MM.1S (cell line): ENCODE measurements at regions not wholly inside any gene's neighbourhood (a gene's known extent, or its start where the extent isn't known, plus 50 kb on each side); places are given as distances from the start of the nearest gene placed in this dataset.

Experiments
- DNase-seq: peaks from one replicate; pipeline ENCODE4 v3.0.0-alpha.2; 2015
- H2AFZ ChIP-seq: fragments of 300-600 bp; sonication (generic); 2 replicates; pipeline ENCODE4 v1.6.0; 2016; ENCODE audit warnings: antibody characterized with exemption, low read length
- H3F3A ChIP-seq: fragments of 300-600 bp; sonication (generic); 2 replicates; pipeline ENCODE4 v1.6.1; 2016; ENCODE audit warnings: mild to moderate bottlenecking, antibody characterized with exemption, low read length, moderate library complexity, mixed read lengths; ENCODE audit not compliant: insufficient read depth
- H3K27ac ChIP-seq: fragments of 300-600 bp; sonication (generic); 2 replicates; pipeline ENCODE4 v1.5.1; 2016; ENCODE audit warnings: mild to moderate bottlenecking, low read length
- H3K27me3 ChIP-seq: fragments of 300-600 bp; sonication (generic); replicated peaks from 2 replicates; pipeline ENCODE4 v1.6.0; 2016; ENCODE audit warnings: low read length; ENCODE audit not compliant: insufficient read depth
- H3K36me3 ChIP-seq: fragments of 300-600 bp; sonication (generic); replicated peaks from 2 replicates; pipeline ENCODE4 v1.6.1; 2016; ENCODE audit warnings: mild to moderate bottlenecking, low read length, mixed read lengths; ENCODE audit not compliant: insufficient read depth
- H3K4me1 ChIP-seq: fragments of 300-600 bp; sonication (generic); 2 replicates; pipeline ENCODE4 v1.6.1; 2016; ENCODE audit warnings: low read length, mixed read lengths
- H3K4me2 ChIP-seq: fragments of 300-600 bp; sonication (generic); 2 replicates; pipeline ENCODE4 v1.6.0; 2016; ENCODE audit warnings: low read depth, low read length
- H3K4me3 ChIP-seq: fragments of 300-600 bp; sonication (generic); 2 replicates; pipeline ENCODE4 v1.5.1; 2016; ENCODE audit warnings: low read length, mixed read lengths
- H3K79me2 ChIP-seq: fragments of 300-600 bp; sonication (generic); 2 replicates; pipeline ENCODE4 v1.6.1; 2016; ENCODE audit warnings: mixed run types, low read length, mixed read lengths
- H3K9ac ChIP-seq: fragments of 300-600 bp; sonication (generic); 2 replicates; pipeline ENCODE4 v1.6.1; 2016; ENCODE audit warnings: low read length, mixed read lengths
- H3K9me2 ChIP-seq: fragments of 300-600 bp; sonication (generic); replicated peaks from 2 replicates; pipeline ENCODE4 v1.6.1; 2016; ENCODE audit warnings: mild to moderate bottlenecking, low read length, mixed read lengths; ENCODE audit not compliant: insufficient read depth
- H3K9me3 ChIP-seq: fragments of 300-600 bp; sonication (generic); replicated peaks from 2 replicates; pipeline ENCODE4 v1.6.1; 2016; ENCODE audit warnings: mild to moderate bottlenecking, low read length, mixed read lengths; ENCODE audit not compliant: insufficient read depth
- H4K20me1 ChIP-seq: fragments of 300-600 bp; sonication (generic); 2 replicates; pipeline ENCODE4 v1.6.1; 2016; ENCODE audit warnings: mild to moderate bottlenecking, low read length, moderate library complexity, mixed read lengths; ENCODE audit not compliant: insufficient read depth
- EZH2 ChIP-seq: fragments of 300-600 bp; sonication (generic); optimal IDR thresholded peaks from 2 replicates; pipeline ENCODE3; 2017; ENCODE audit warnings: low read depth, mild to moderate bottlenecking, antibody characterized with exemption, low read length, mixed read lengths
- EZH2phosphoT487 ChIP-seq: fragments of 300-600 bp; sonication (generic); IDR thresholded peaks from 2 replicates; pipeline ENCODE4 v1.6.1; 2018; ENCODE audit warnings: antibody characterized with exemption, low read length
- TF ChIP-seq, protein P1 (sequence below): fragments of 300-600 bp; sonication (generic); IDR thresholded peaks from 2 replicates; pipeline ENCODE4 v1.5.1; 2016; ENCODE audit warnings: antibody characterized with exemption, low read length, mixed read lengths

DNA sequence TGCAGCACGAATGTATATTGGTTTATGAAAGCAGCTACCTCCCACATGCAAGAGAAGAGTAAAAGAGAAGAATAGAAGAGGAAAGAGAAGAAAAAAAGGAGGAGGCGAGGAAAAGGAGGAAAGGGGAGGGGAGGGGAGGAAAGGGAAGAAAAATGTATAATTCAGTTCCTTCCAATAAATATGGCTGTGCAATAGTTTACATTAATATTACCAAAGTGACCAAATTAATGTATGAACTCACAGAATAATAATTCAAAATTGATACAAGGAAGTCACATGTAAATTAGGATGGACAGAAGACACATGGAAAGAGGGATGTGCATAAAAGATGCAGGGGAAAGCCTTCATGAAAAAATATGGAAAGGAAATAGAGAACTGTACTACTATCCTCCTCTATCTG is 172.5 kb downstream of the SLC38A4 start:
- Histone ChIP-seq H3K4me2 (no peak overlapping the region), H2AFZ (no peak overlapping the region), H3K36me3 (no peaks in the 10 kb centered on the region), H3K27ac (no peak overlapping the region), H3K4me3 (no peak overlapping the region), H3K9ac (no peak overlapping the region), H3K4me1 (no peaks in the 10 kb centered on the region), H3K9me3 (no peaks in the 10 kb centered on the region), H3K27me3 (no peaks in the 10 kb centered on the region), H4K20me1 (no peaks in the 10 kb centered on the region), H3F3A (no peaks in the 10 kb centered on the region), H3K79me2 (no peaks in the 10 kb centered on the region), H3K9me2 (no peaks in the 10 kb centered on the region)
- TF ChIP-seq, protein P1, sequence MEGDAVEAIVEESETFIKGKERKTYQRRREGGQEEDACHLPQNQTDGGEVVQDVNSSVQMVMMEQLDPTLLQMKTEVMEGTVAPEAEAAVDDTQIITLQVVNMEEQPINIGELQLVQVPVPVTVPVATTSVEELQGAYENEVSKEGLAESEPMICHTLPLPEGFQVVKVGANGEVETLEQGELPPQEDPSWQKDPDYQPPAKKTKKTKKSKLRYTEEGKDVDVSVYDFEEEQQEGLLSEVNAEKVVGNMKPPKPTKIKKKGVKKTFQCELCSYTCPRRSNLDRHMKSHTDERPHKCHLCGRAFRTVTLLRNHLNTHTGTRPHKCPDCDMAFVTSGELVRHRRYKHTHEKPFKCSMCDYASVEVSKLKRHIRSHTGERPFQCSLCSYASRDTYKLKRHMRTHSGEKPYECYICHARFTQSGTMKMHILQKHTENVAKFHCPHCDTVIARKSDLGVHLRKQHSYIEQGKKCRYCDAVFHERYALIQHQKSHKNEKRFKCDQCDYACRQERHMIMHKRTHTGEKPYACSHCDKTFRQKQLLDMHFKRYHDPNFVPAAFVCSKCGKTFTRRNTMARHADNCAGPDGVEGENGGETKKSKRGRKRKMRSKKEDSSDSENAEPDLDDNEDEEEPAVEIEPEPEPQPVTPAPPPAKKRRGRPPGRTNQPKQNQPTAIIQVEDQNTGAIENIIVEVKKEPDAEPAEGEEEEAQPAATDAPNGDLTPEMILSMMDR = no peak
- TF ChIP-seq EZH2 (no peak), EZH2phosphoT487 (no peak)
- DNase-seq = no peak

DNA sequence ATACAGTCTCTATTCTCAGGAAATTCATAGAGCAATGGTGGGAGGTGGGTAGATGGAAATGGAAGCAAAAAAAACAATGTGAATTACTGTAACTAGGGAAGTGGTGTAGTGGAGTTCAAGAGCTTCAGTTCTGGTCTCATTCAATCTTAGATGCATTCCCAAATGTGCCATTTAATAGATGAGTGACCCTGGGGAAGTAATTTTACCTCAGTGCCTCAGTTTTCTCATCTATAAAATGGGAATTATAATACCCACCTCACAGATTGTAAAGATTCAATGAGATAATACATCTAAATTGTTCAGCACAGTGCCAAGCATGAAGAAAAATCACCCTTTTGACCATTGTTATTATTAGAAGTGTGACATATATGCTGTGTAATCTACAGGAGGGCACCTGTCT is 173.1 kb downstream of the SLC38A4 start:
- Histone ChIP-seq H3K4me2 (no peak overlapping the region), H2AFZ (no peak overlapping the region), H3K27me3 (no peaks in the 10 kb centered on the region), H3F3A (no peaks in the 10 kb centered on the region), H3K4me3 (no peak overlapping the region), H3K9me2 (no peaks in the 10 kb centered on the region), H3K36me3 (no peaks in the 10 kb centered on the region), H3K9me3 (no peaks in the 10 kb centered on the region), H4K20me1 (no peaks in the 10 kb centered on the region), H3K79me2 (no peaks in the 10 kb centered on the region), H3K27ac (no peak overlapping the region), H3K9ac (no peak overlapping the region), H3K4me1 (no peaks in the 10 kb centered on the region)
- DNase-seq = no peak
- TF ChIP-seq, protein P1 = no peak
- TF ChIP-seq EZH2 = no peak
- no peak for TF ChIP-seq EZH2phosphoT487

DNA sequence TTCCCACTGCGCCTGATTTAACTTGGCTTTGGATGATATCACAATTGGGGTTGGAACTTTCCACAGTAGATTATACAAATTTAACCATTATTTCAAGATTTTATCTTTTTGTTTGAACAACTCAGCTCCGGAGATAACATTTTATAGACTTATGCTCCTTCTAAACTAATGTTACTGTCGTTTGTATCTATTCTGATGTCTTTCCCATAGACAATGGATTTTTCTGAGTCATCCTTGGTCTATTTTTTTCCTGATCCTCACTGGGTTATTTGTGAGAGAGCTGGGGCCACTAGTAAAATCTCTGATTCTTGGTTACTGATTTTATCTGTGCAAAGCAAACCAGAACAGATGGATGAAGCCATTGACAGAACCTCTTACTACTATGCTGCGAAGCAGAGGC is 175.1 kb downstream of the SLC38A4 start:
- H4K20me1 ChIP-seq = no peaks in the 10 kb centered on the region
- H3K4me3 ChIP-seq = no peak overlapping the region
- no peaks in the 10 kb centered on the region for H3K79me2 ChIP-seq
- H3K9me2 ChIP-seq = no peaks in the 10 kb centered on the region
- H2AFZ ChIP-seq = no peak overlapping the region
- H3K27ac ChIP-seq = no peak overlapping the region
- TF ChIP-seq EZH2phosphoT487 = no peak
- TF ChIP-seq EZH2 = no peak
- TF ChIP-seq, protein P1 = no peak
- no peaks in the 10 kb centered on the region for H3K4me1 ChIP-seq
- no peaks in the 10 kb centered on the region for H3K27me3 ChIP-seq
- H3K36me3 ChIP-seq = no peaks in the 10 kb centered on the region
- H3K4me2 ChIP-seq = no peak overlapping the region
- no peaks in the 10 kb centered on the region for H3K9me3 ChIP-seq
- no peak for DNase-seq
- no peaks in the 10 kb centered on the region for H3F3A ChIP-seq
- H3K9ac ChIP-seq = no peak overlapping the region
